NB4 (cell line): ENCODE measurements at regions not wholly inside any gene's neighbourhood (a gene's known extent, or its start where the extent isn't known, plus 50 kb on each side); places are given as distances from the start of the nearest gene placed in this dataset.

Source experiments
- DNase-seq: peaks from one replicate; pipeline ENCODE4 v3.0.0; 2010; ENCODE audit warnings: low read depth
- H3K4me3 ChIP-seq: one replicate; pipeline ENCODE4 v1.5.1; 2011; ENCODE audit warnings: mild to moderate bottlenecking, low read depth, low read length, moderate library complexity
- CTCF ChIP-seq: IDR thresholded peaks from one replicate; pipeline ENCODE4 v1.5.1; 2012; ENCODE audit warnings: low read depth, low read length
- MAX ChIP-seq: IDR thresholded peaks from 2 replicates; pipeline ENCODE4 v1.6.1; 2011; ENCODE audit warnings: low read depth, low read length
- MYC ChIP-seq: IDR thresholded peaks from 2 replicates; pipeline ENCODE4 v1.6.1; 2011; ENCODE audit warnings: low read depth, low read length
- POLR2A ChIP-seq: IDR thresholded peaks from 2 replicates; pipeline ENCODE4 v1.6.1; 2011; ENCODE audit warnings: mild to moderate bottlenecking; ENCODE audit not compliant: insufficient read length; ENCODE audit errors: extremely low read depth

GRCh38 chr9:99401680-99402504 lies 179.8 kb downstream of the SEC61B start:
- TF ChIP-seq CTCF = no peak
- no peak for TF ChIP-seq MYC
- TF ChIP-seq POLR2A = no peak
- TF ChIP-seq MAX = no peak
- DNase-seq = no peak
- H3K4me3 ChIP-seq = no peak overlapping the region

- TF ChIP-seq MAX (no peak), MYC (no peak), POLR2A (no peak), CTCF (no peak)
- no peak overlapping the region for H3K4me3 ChIP-seq
- no peak for DNase-seq
These were observed 181.3 kb downstream of the SEC61B start for GRCh38 chr9:99403371-99403770.

- H3K4me3 ChIP-seq = no peak overlapping the region
- TF ChIP-seq CTCF = no peak
- no peak for TF ChIP-seq POLR2A
- no peak for TF ChIP-seq MAX
- TF ChIP-seq MYC = no peak
- DNase-seq = no peak
These were observed 183.3 kb downstream of the SEC61B start for GRCh38 chr9:99405359-99405758.

GRCh38 chr9:99406939-99407338 lies 184.9 kb downstream of the SEC61B start:
- TF ChIP-seq POLR2A (no peak), MYC (no peak), MAX (no peak), CTCF (no peak)
- no peak for DNase-seq
- no peak overlapping the region for H3K4me3 ChIP-seq

GRCh38 chr9:99411068-99411467 lies 189.0 kb downstream of the SEC61B start:
- DNase-seq = no peak
- TF ChIP-seq CTCF = no peak
- no peak for TF ChIP-seq MYC
- no peak for TF ChIP-seq MAX
- TF ChIP-seq POLR2A = no peak
- H3K4me3 ChIP-seq = no peak overlapping the region
